DMS 273 treated with DMSO at 0.1 percent for 48 hours (cell line): ENCODE measurements at regions not wholly inside any gene's neighbourhood (a gene's known extent, or its start where the extent isn't known, plus 50 kb on each side); places are given as distances from the start of the nearest gene placed in this dataset.

Experiments
- DNase-seq: peaks from one replicate; lab custom pipeline; 2025; lab: John Stamatoyannopoulos, UW

DNA sequence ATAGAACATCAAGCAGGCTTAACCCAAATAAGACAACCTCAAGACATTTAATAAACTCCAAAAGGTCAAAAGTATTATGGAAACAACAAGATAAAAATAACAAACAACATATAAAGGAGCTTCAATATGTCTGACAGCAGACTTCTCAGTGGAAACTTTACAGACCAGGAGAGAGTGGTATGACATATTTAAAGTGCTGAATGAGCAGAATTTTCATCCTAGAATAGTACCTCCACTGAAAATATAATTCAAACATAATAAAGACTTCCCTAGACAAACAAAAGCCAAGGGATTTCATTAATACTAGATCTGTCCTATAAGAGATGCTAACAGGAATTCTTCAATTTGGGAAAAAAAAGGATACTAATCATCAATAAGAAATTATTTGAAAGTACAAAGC is 1005.0 kb downstream of the TMTC2 start:
- DNase-seq, result no peak

DNA sequence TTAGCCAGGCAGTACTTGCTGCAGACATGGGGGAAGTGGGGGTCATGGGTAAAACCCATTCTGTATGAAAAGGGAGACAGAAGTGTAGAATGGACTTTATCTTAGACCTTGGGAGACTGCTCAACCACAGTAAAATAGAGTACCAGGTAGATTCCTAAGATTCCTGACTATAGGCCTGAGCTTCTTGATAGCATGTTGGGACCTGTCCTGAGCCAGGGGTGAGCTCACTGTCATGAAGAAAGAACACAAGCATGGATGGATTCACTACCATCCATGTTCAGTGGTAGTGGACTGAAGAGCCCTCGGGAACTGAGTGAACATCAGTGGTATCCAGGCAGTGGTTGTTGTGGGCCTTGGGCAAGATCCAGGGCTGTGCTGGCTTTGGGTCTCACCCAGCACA is 1003.8 kb downstream of the TMTC2 start:
- DNase-seq, result no peak

- no peak for DNase-seq
These were observed 1002.6 kb downstream of the TMTC2 start for GRCh38 chr12:83689333-83689732.

GRCh38 chr12:83676781-83677295 is 990.1 kb downstream of the TMTC2 start:
- DNase-seq, result peak; percentile 87

GRCh38 chr12:83666690-83667089 is 980.0 kb downstream of the TMTC2 start:
- no peak for DNase-seq

- DNase-seq, result no peak
These were observed 979.0 kb downstream of the TMTC2 start for GRCh38 chr12:83665634-83666218.

DNA sequence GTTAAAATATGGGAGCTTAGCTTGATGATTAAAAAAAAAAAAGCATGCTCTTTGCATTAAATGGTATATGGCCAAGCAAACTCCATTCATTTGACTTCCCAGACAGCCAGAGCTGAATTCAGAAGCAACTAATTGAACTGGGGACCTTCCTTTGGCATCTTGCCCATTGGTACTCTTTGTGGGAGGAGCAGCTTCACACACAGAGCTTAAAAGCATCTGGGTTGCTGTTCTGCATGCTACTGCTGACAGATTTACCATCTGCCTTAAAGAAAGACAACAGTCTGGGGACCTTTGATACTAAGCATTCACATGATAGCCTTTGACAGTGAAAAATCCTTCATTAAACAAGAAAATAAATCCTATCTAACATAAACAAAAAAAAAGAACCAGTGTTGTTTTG is 977.9 kb downstream of the TMTC2 start:
- peak; percentile 76 for DNase-seq

GRCh38 chr12:83660727-83661358 is 974.1 kb downstream of the TMTC2 start:
- no peak for DNase-seq

GRCh38 chr12:83659321-83659720 is 972.6 kb downstream of the TMTC2 start:
- DNase-seq, result no peak

DNA sequence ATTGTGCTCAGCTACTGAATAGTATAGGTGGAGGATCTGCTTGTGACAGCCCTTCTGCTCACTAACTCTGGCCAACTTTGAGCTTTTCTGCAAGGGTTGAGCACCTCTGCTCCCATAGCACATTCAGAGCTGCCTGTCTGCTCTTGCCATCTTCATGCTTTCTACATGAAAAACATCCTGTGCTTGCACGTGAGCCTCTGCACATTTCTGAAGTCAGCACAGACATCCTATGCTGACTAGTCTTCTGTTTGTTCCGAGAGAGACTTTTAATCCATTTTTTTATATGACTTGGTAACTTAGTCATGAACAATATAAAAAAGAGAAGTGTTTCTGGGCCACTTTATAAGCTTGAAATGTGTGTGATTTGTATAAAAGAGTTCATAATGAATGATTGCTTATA is 969.3 kb downstream of the TMTC2 start:
- DNase-seq, result no peak

- DNase-seq, result no peak
These were observed 955.5 kb downstream of the TMTC2 start for GRCh38 chr12:83642205-83642604.

DNA sequence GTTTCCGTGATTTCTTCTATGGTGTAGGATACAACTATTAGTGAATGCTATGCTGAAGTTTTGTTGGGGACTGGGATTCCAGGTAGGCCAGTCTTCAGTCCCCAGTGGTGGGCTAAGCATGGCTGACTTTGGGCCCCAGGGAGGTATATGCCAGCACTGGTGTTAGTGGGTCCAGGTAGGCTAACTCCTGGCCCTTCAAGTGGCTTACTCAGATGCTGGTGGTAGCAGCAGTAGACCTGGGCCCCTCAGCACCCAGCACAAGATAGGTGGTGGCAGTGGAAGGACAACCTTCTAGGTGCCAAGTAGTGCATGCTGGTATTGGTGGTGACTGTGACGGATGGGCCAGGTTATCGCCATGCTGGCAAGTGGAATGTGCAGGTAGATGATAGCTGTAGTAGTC is 955.1 kb downstream of the TMTC2 start:
- DNase-seq, result no peak

GRCh38 chr12:83634726-83635267 is 948.1 kb downstream of the TMTC2 start:
- no peak for DNase-seq

- DNase-seq, result no peak
These were observed 943.8 kb downstream of the TMTC2 start for GRCh38 chr12:83630526-83630925.

DNA sequence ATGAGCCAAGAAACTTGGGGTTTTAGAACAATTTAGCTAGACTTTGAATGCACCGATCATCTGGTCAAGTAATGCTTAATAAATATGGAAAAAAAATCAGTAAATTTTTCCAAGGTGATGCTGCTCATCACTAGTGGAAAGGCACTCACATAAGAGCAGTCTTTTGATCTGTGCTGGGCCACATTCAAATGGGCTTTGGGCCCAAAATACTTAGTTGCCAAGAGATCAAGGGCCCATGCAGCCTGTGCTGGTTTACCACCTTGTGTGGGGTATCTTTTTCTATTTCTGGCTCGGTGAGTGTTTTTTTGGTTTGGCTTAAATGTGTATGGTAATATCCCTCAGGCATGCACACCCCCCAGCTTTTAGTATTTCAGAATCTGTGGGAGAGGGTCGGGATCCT is 943.2 kb downstream of the TMTC2 start:
- no peak for DNase-seq

DNA sequence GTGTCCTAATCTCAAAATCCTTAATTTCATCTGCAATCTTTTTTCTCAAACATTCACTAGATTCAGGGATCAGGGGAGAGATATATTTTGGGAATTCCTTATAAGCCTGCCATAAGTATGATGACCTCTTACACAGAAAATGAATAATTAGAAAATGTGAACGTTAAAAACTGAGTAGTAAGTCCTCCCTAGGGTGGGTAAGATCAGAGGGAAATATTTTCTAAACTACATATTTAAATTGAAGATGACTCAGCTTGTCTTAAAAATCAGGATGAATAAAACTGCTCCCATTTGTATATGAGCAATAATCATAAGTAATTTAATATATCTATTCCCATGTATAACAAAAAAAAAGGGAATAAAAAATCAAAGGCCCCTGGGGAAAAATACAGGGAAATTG is 935.5 kb downstream of the TMTC2 start:
- DNase-seq, result no peak

DNA sequence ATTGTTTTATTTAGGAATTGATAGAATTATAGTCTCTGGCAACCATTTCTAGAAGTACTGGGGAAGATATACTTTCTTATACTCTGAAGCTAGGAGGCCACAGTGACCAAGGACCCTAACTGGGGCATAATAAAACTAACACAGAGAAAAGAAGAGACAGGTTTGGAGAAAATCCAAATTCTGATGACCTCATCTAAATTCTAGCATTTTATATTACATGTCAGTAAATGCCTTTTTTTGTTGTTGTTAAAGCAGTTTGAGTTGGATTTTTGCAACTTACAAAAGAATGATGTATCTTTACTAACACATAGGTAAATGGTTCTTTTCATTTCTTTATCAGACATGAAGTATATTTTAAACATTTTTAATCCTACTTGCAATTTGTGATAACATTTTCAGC is 933.3 kb downstream of the TMTC2 start:
- no peak for DNase-seq

DNA sequence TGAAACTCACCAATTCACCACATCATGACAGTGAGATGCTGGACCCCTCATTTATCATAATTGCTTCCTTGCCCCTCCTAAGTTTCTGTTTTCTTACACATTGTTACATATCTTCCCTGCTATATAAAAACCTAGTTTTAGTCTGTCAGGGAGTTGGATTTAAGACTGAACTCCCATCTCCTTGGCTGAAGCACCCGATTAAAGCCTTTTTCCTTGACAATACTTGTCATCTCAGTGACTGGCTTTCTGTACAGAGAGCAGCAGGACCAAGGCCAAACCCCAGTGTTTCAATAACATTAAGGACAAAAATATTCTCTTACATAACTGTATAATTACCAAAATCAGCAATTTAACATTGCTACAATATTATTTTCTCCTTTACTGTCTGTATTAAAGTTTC is 928.4 kb downstream of the TMTC2 start:
- no peak for DNase-seq

DNA sequence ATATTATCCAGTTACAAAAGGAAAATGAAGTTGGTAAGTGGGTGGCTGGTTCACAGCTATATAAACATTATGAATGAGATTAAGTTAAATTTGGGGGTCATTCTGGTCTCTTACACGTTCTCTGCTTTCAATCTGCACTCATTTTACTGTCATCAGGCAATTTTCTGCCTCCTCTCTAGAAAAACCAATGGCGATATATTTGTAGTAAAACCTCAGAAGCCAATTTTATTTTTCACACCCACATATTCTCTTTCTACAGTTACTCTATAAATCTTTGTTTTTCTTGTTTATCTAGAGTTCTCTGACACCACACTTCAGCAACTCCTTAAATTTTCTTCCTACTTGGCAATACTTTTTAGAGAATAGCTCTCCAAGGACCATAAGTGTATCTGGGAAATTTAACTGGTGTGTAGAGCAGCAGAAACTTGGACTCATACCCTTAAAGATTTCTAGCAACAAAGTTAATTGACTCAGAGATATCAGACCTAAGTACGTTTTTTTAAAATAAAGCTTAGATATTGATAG is 926.9 kb downstream of the TMTC2 start:
- DNase-seq, result no peak

DNA sequence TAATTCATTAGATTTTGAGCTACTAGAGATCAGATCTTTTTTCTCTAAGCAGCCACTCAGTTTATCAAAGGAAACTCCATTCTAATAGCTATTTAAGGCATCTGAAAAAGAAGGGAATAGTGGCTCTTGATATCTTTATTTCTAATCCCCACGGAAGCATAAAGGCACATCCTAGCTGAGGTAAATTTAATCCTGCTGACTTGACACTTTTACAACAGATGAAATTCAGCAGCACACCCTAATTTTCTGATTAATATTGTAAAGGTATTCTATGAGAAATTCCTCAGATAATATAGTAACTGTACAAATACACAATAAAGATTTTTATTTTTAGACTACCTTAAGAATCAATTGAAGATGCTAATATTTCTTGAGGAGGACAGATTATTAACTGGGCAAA is 916.4 kb downstream of the TMTC2 start:
- no peak for DNase-seq

- DNase-seq, result no peak
These were observed 888.6 kb downstream of the TMTC2 start for GRCh38 chr12:83575326-83575725.

DNA sequence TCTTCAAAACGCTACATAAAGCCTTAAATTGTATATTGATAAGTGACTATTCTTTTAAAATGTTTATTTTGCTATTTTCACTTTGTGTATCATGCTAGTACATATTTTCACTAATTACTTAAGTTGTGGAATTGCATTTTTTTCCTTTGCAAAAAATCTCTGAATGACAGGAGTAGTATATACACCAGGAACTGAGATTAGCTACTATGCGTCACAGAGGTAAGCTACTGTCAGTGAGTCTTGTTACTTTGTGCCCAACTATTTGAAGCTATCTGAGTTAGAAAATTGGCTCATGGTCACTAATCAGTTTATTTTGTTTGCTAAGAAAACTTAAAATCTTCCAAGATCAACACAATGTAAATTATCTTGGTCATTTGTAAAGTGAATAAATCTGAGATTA is 887.4 kb downstream of the TMTC2 start:
- no peak for DNase-seq

DNA sequence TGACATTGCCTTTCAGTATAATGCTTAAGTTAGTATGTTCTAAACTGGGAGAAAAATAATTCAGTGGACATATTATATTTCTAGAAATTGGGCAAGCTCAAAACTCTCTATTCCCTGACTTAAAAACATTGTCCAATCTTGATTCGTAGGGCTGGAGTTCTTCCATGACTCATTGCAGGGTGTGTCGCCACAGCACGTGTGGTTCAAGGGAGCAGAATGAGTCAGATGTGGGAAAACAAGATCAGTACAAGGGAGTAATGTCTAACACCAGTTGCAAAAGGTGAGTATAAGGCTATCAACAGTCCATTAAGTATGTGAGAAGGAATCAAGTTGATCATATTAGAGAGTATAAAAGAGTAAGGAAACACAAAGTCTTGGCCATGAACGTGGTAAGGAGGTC is 887.0 kb downstream of the TMTC2 start:
- DNase-seq, result no peak

DNA sequence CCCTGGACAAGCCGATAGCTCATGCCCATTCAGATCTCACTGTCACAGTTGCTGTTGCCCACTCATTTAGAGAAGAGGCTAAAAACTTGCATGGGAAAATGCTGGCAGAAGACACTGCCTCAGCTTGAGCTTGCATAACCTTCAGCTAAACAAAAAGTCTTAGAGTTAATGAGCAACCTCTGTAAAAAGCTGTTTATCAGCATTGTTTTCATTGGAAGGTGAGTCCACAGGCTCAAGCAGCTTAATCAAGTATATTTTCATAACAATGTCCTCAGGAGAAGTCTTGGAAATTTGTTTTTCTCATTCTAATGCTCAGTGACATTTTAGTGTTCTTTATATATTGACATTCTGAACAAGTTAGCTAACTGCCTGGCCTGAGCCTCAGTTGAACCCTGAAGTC is 872.9 kb downstream of the TMTC2 start:
- DNase-seq, result no peak
